ENCODE measurements at regions not wholly inside any gene's neighbourhood (a gene's known extent, or its start where the extent isn't known, plus 50 kb on each side); places are given as distances from the start of the nearest gene placed in this dataset.

DNA sequence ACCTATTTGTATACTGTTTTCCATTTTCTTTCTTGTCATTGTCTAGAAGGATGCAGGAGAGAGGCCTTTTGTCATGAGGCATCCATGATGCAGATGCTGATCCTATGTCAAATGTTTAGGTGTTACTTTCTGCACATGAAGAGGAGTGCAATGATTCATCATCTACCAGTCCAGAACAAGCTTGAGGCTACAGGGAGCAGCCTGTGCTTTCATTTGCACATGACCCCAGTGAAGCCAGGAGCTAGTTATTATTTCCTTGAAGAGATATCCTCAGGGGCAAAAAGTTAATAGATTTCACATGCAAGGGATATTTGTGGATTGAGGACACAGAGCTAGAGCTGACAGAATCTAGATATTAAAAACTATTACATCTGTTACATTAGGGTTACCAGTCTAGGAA, 204.4 kb upstream of the TGFBR2 start:
- H3K4me1 ChIP-seq (ENCODE audit: control insufficient read depth in 1 of 2, insufficient read depth in 2 of 2, low read length in 2 of 2), result no peaks in the 10 kb centered on the region
- H3K4me3 ChIP-seq (ENCODE audit: low read length in 2 of 2), result no peak overlapping the region
- no peaks in the 10 kb centered on the region for H3K27me3 ChIP-seq (ENCODE audit: control insufficient read depth in 1 of 2, insufficient read depth in 2 of 2, low read length in 1 of 2)
- no peaks in the 10 kb centered on the region for H3K36me3 ChIP-seq (ENCODE audit: control insufficient read depth in 1 of 2, insufficient read depth in 2 of 2, low read length in 1 of 2)
- DNase-seq (no peak), ATAC-seq (ENCODE audit: low FRiP score) (no peak)
- no peaks in the 10 kb centered on the region for H3K9me3 ChIP-seq (ENCODE audit: control insufficient read depth, low read length)
- H3K27ac ChIP-seq (ENCODE audit: low read depth in 1 of 2, low read length in 2 of 2), result no peak overlapping the region
- intact Hi-C loops (cut with DNase I), result no loop called here

DNA sequence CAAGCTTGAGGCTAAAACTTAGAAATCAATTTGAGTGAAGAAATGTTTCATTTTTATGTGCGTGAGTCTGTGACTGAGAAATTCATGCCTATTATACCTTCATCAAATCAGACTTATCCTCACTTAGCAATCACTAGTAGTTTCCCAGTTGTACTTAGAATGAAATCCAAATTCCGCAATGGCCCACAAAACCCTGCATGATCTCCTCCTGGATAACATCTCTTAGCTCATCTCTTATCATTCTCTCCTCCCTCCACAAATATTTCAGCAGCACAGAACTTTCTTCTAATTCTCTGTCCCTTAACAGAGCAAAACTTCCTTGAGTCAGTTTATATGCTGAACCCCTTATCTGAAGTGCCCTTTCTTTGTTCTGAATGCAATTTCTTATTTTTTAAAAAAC, 198.8 kb upstream of the TGFBR2 start:
- DNase-seq, result no peak
- 98% methylated on average over 2 of the region's 2 CpGs for WGBS, 2 donors
- H3K9me3 ChIP-seq (ENCODE audit: control insufficient read depth, low read length), result peaks cover 1% of the 10 kb centered on the region
- no peak overlapping the region for H3K27ac ChIP-seq (ENCODE audit: low read depth in 1 of 2, low read length in 2 of 2)
- intact Hi-C loops (cut with DNase I), result no loop called here
- H3K36me3 ChIP-seq (ENCODE audit: control insufficient read depth in 1 of 2, insufficient read depth in 2 of 2, low read length in 1 of 2), result no peaks in the 10 kb centered on the region
- no peaks in the 10 kb centered on the region for H3K4me1 ChIP-seq (ENCODE audit: control insufficient read depth in 1 of 2, insufficient read depth in 2 of 2, low read length in 2 of 2)
- no peak overlapping the region for H3K4me3 ChIP-seq (ENCODE audit: low read length in 2 of 2)
- no peaks in the 10 kb centered on the region for H3K27me3 ChIP-seq (ENCODE audit: control insufficient read depth in 1 of 2, insufficient read depth in 2 of 2, low read length in 1 of 2)
- no peak for ATAC-seq (ENCODE audit: low FRiP score)

DNA sequence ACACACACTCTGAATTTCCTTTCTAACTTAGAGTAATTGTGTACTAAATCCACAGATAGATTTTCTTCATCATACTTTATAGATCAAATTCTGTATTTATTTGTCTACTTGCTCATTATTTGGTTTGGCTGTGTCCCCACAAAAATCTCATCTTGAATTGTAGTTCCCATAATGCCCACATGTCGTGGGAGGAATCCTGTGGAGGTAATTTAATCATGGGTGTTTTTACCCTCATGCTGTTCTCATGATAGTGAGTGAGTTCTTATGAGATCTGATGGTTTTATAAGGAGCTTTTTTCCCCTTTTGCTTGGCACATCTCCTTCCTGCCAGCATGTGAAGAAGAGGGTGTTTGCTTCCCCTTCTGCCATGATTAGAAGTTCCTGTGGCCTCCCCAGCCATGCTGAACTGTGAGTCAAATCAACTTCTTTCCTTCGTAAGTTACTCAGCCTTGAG, 198.3 kb upstream of the TGFBR2 start:
- no peak overlapping the region for H3K27ac ChIP-seq (ENCODE audit: low read depth in 1 of 2, low read length in 2 of 2)
- WGBS, 2 donors, result 69 to 82% methylated on average over 2 of the region's 2 CpGs
- H3K36me3 ChIP-seq (ENCODE audit: control insufficient read depth in 1 of 2, insufficient read depth in 2 of 2, low read length in 1 of 2), result no peaks in the 10 kb centered on the region
- H3K27me3 ChIP-seq (ENCODE audit: control insufficient read depth in 1 of 2, insufficient read depth in 2 of 2, low read length in 1 of 2), result no peaks in the 10 kb centered on the region
- intact Hi-C loops (cut with DNase I), result no loop called here
- H3K9me3 ChIP-seq (ENCODE audit: control insufficient read depth, low read length), result peaks cover 1% of the 10 kb centered on the region
- ATAC-seq (ENCODE audit: low FRiP score), result no peak
- no peak overlapping the region for H3K4me3 ChIP-seq (ENCODE audit: low read length in 2 of 2)
- H3K4me1 ChIP-seq (ENCODE audit: control insufficient read depth in 1 of 2, insufficient read depth in 2 of 2, low read length in 2 of 2), result no peaks in the 10 kb centered on the region
- no peak for DNase-seq

DNA sequence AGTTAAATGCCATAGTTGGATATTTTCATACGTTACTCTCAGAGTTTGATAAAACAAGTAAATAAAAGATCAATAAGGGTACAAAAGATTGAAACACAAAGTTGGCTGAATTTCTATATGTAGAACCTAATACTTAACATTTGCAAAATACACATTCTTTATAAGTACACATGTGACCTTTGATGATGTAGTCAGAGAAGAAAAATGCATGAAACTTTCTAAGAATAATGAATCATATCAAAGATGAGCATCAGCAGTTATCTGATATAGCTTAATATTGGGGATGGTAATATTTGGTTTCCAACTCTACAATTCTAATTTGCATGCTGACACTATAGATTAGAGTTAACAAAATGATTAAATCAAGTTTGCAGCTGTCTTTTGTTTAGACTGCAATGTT, 188.0 kb upstream of the TGFBR2 start:
- Histone ChIP-seq H3K36me3 (ENCODE audit: control insufficient read depth in 1 of 2, insufficient read depth in 2 of 2, low read length in 1 of 2) (no peaks in the 10 kb centered on the region), H3K27me3 (ENCODE audit: control insufficient read depth in 1 of 2, insufficient read depth in 2 of 2, low read length in 1 of 2) (no peaks in the 10 kb centered on the region), H3K4me3 (ENCODE audit: low read length in 2 of 2) (no peak overlapping the region), H3K9me3 (ENCODE audit: control insufficient read depth, low read length) (no peaks in the 10 kb centered on the region), H3K27ac (ENCODE audit: low read depth in 1 of 2, low read length in 2 of 2) (no peak overlapping the region), H3K4me1 (ENCODE audit: control insufficient read depth in 1 of 2, insufficient read depth in 2 of 2, low read length in 2 of 2) (peaks cover 0 to 3% of the 10 kb centered on the region in 2 donors)
- ATAC-seq (ENCODE audit: low FRiP score) (no peak), DNase-seq (no peak)
- 71 to 74% methylated on average over 1 of the region's 1 CpG for WGBS, 2 donors
- intact Hi-C loops (cut with DNase I), result no loop called here

GRCh38 chr3:30421266-30421665, 185.1 kb upstream of the TGFBR2 start:
- intact Hi-C loops (cut with DNase I), result no loop called here
- ATAC-seq (ENCODE audit: low FRiP score) (no peak), DNase-seq (no peak)
- Histone ChIP-seq H3K27me3 (ENCODE audit: control insufficient read depth in 1 of 2, insufficient read depth in 2 of 2, low read length in 1 of 2) (no peaks in the 10 kb centered on the region), H3K4me1 (ENCODE audit: control insufficient read depth in 1 of 2, insufficient read depth in 2 of 2, low read length in 2 of 2) (peaks cover 0 to 5% of the 10 kb centered on the region in 2 donors), H3K4me3 (ENCODE audit: low read length in 2 of 2) (no peak overlapping the region), H3K36me3 (ENCODE audit: control insufficient read depth in 1 of 2, insufficient read depth in 2 of 2, low read length in 1 of 2) (no peaks in the 10 kb centered on the region), H3K27ac (ENCODE audit: low read depth in 1 of 2, low read length in 2 of 2) (no peak overlapping the region), H3K9me3 (ENCODE audit: control insufficient read depth, low read length) (no peaks in the 10 kb centered on the region)
- WGBS, 2 donors, result 83 to 84% methylated on average over 2 of the region's 2 CpGs

GRCh38 chr3:30426293-30426993, 180.0 kb upstream of the TGFBR2 start:
- intact Hi-C loops (cut with DNase I), result no loop called here
- WGBS, 2 donors, result 1 to 4% methylated on average over 3 of the region's 3 CpGs
- H3K9me3 ChIP-seq (ENCODE audit: control insufficient read depth, low read length), result no peaks in the 10 kb centered on the region
- DNase-seq, result peak in 1 of 2 donors; percentile 57
- no peak overlapping the region for H3K27ac ChIP-seq (ENCODE audit: low read depth in 1 of 2, low read length in 2 of 2)
- H3K27me3 ChIP-seq (ENCODE audit: control insufficient read depth in 1 of 2, insufficient read depth in 2 of 2, low read length in 1 of 2), result no peaks in the 10 kb centered on the region
- no peak overlapping the region for H3K4me3 ChIP-seq (ENCODE audit: low read length in 2 of 2)
- ATAC-seq (ENCODE audit: low FRiP score), result peak; percentile 82
- H3K4me1 ChIP-seq (ENCODE audit: control insufficient read depth in 1 of 2, insufficient read depth in 2 of 2, low read length in 2 of 2), result peaks cover 0 to 3% of the 10 kb centered on the region in 2 donors
- no peaks in the 10 kb centered on the region for H3K36me3 ChIP-seq (ENCODE audit: control insufficient read depth in 1 of 2, insufficient read depth in 2 of 2, low read length in 1 of 2)

DNA sequence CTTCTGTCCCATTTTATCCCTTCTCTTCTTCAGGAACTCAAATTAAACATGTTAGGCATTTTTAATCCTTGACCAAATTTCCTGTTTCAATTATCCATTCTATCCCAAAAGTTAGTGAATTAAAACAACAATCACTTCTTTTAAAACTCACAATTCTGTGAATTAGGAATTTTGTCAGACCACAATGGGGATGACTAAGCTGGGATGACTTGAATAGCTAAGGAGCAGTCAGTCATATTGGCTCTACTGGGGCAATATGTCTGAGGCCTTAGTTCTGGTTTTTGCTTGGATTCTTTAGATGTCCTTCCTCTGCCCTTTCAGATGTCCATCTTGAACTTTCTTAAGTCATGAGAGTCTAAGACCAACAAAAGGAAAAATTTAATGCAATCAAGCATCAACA, 178.2 kb upstream of the TGFBR2 start:
- H3K36me3 ChIP-seq (ENCODE audit: control insufficient read depth in 1 of 2, insufficient read depth in 2 of 2, low read length in 1 of 2), result no peaks in the 10 kb centered on the region
- H3K4me3 ChIP-seq (ENCODE audit: low read length in 2 of 2), result no peak overlapping the region
- no peaks in the 10 kb centered on the region for H3K27me3 ChIP-seq (ENCODE audit: control insufficient read depth in 1 of 2, insufficient read depth in 2 of 2, low read length in 1 of 2)
- ATAC-seq (ENCODE audit: low FRiP score) (no peak), DNase-seq (no peak)
- intact Hi-C loops (cut with DNase I), result no loop called here
- peaks cover 0 to 3% of the 10 kb centered on the region in 2 donors for H3K4me1 ChIP-seq (ENCODE audit: control insufficient read depth in 1 of 2, insufficient read depth in 2 of 2, low read length in 2 of 2)
- no peaks in the 10 kb centered on the region for H3K9me3 ChIP-seq (ENCODE audit: control insufficient read depth, low read length)
- no peak overlapping the region for H3K27ac ChIP-seq (ENCODE audit: low read depth in 1 of 2, low read length in 2 of 2)

- peaks cover 3 to 5% of the 10 kb centered on the region in 2 donors for H3K4me1 ChIP-seq (ENCODE audit: control insufficient read depth in 1 of 2, insufficient read depth in 2 of 2, low read length in 2 of 2)
- DNase-seq (no peak), ATAC-seq (ENCODE audit: low FRiP score) (no peak)
- intact Hi-C loops (cut with DNase I), result loop anchor here in 1 of 2 donors (5.0 to 10.0 kb wide), 2 partner anchors 81 to 259 kb away; no protein-coding TSS in a partner anchor
- H3K9me3 ChIP-seq (ENCODE audit: control insufficient read depth, low read length), result no peaks in the 10 kb centered on the region
- peak overlapping the region; percentile 75 to 87 for H3K27ac ChIP-seq (ENCODE audit: low read depth in 1 of 2, low read length in 2 of 2)
- WGBS, 2 donors, result 83% methylated on average over 7 of the region's 7 CpGs
- no peak overlapping the region for H3K4me3 ChIP-seq (ENCODE audit: low read length in 2 of 2)
- no peaks in the 10 kb centered on the region for H3K27me3 ChIP-seq (ENCODE audit: control insufficient read depth in 1 of 2, insufficient read depth in 2 of 2, low read length in 1 of 2)
- H3K36me3 ChIP-seq (ENCODE audit: control insufficient read depth in 1 of 2, insufficient read depth in 2 of 2, low read length in 1 of 2), result no peaks in the 10 kb centered on the region
Measured at GRCh38 chr3:30435861-30436331, 170.5 kb upstream of the TGFBR2 start.

DNA sequence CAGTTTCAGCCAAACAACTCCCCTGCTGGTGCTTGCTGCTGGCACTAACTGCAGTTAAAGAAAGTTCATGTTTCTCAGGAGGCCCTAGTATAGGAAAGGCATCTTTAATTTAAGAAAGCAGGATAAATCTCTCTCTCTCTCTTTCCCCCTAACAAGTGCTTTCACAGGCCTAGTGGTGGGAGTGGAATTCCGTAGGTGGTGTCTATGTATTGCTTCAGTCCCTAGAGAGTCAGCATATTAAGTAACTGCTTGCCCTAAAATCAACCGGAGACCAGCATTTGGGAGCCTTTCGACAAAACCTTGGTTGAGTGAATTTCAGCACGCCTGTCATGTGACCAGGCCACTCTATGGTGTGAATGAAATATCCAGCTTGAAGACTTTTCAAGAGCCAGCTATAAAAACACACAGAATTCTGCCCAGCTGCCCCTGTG, 169.2 kb upstream of the TGFBR2 start:
- peak; percentile 73 for ATAC-seq (ENCODE audit: low FRiP score)
- peak in 1 of 2 donors; percentile 45 for DNase-seq
- no peaks in the 10 kb centered on the region for H3K27me3 ChIP-seq (ENCODE audit: control insufficient read depth in 1 of 2, insufficient read depth in 2 of 2, low read length in 1 of 2)
- no peaks in the 10 kb centered on the region for H3K36me3 ChIP-seq (ENCODE audit: control insufficient read depth in 1 of 2, insufficient read depth in 2 of 2, low read length in 1 of 2)
- 3 to 9% methylated on average over 4 of the region's 4 CpGs for WGBS, 2 donors
- H3K27ac ChIP-seq (ENCODE audit: low read depth in 1 of 2, low read length in 2 of 2), result peak overlapping the region; percentile 43 to 88
- H3K4me1 ChIP-seq (ENCODE audit: control insufficient read depth in 1 of 2, insufficient read depth in 2 of 2, low read length in 2 of 2), result peaks cover 8 to 12% of the 10 kb centered on the region in 2 donors
- intact Hi-C loops (cut with DNase I), result loop anchor here in 1 of 2 donors (5.0 to 10.0 kb wide), 2 partner anchors 80 to 258 kb away; no protein-coding TSS in a partner anchor
- no peaks in the 10 kb centered on the region for H3K9me3 ChIP-seq (ENCODE audit: control insufficient read depth, low read length)
- H3K4me3 ChIP-seq (ENCODE audit: low read length in 2 of 2), result no peak overlapping the region

All from aorta (tissue), 5 donors.